HTR-8/SVneo (cell line): ENCODE measurements at regions not wholly inside any gene's neighbourhood (a gene's known extent, or its start where the extent isn't known, plus 50 kb on each side); places are given as distances from the start of the nearest gene placed in this dataset.

Experiments
- DNase-seq: peaks from one replicate; pipeline ENCODE4 v3.0.0; 2011; ENCODE audit warnings: low spot score, mixed read lengths; ENCODE audit not compliant: insufficient read length
- FAIRE-seq: peaks from 2 replicates; lab custom pipeline; 2011; peaks lifted over from hg19 to GRCh38; lab: Jason Lieb, UNC

DNA sequence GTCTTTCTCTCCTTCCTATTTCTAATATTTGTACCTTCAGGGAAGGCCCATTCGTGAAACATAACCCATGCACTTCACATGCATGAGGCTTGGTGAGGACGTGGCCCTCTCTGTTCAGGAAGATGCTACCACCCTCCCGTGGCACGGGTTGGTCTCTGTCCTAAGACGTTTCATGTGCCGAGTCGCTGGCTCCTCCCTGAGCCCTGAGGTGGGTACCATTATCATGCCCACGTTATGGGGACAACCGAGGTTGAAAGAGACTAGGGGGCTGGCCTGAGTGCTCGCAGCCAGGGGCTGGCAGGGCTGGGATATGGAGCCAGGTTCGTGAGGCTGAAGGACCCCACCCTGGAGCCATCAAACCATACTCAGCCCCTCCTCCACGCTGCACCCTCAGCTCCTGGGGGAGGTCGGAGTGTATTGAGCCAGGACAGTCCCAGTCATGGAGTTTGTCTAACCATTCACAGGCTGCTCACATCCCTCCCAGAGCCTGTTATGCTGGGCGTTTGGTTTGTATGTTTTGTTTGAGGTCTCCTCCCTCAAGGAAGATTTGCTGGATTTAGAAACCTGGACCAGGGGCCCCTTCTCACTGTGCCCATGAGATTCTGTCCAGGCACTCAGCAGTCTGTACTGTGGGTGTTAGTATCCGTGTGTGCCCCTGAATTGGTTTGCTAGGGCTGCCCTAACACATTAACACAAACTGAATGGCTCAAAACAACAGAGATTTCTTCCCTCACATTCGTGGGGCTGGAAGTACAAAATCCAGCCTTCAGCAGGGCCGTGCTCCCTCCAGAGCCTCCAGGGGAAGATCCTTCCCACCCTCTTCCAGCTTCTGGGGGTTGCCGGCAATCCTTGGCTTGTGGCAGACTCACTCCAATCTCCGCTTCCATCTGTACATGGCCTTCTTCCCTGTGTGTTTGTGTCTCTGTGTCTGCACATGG, 88.3 kb downstream of the ANKRD60 start:
- FAIRE-seq (no peak), DNase-seq (no peak)

- FAIRE-seq (no peak), DNase-seq (no peak)
Observed at GRCh38 chr20:58138395-58138794, 90.1 kb downstream of the ANKRD60 start.

GRCh38 chr20:58137651-58138265, 90.7 kb downstream of the ANKRD60 start:
- FAIRE-seq, result peak; percentile 97
- DNase-seq, result no peak

DNA sequence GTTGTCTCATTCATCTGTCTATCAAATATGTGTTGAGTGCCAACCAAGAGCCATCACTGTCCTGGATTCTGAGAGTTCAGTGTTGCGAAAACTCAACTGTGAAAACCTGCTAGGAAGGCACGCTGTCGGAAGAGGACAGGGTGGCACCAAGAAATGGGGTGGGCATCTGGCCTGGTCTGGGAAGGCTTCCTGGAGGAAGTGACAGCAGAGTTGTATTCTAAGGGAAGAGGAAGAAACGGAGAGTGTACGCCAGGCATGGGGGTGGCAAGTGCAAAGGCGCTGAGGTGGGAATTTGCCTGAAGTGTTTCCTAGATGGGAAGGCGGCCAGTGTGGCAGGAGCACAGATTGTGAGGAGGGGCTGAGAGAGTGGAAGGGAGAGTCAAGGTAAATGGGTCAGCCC, 91.2 kb downstream of the ANKRD60 start:
- DNase-seq (no peak), FAIRE-seq (no peak)

- no peak for DNase-seq
- FAIRE-seq, result no peak
Observed at GRCh38 chr20:58136149-58136484, 92.3 kb downstream of the ANKRD60 start.

- DNase-seq (no peak), FAIRE-seq (no peak)
Observed at GRCh38 chr20:58135441-58136148, 92.9 kb downstream of the ANKRD60 start.

GRCh38 chr20:58133020-58133808, 95.2 kb downstream of the ANKRD60 start:
- FAIRE-seq (no peak), DNase-seq (no peak)

- DNase-seq, result peak; percentile 95
- FAIRE-seq, result peak; percentile 98
Observed at GRCh38 chr20:58131551-58132142, 96.8 kb downstream of the ANKRD60 start.

DNA sequence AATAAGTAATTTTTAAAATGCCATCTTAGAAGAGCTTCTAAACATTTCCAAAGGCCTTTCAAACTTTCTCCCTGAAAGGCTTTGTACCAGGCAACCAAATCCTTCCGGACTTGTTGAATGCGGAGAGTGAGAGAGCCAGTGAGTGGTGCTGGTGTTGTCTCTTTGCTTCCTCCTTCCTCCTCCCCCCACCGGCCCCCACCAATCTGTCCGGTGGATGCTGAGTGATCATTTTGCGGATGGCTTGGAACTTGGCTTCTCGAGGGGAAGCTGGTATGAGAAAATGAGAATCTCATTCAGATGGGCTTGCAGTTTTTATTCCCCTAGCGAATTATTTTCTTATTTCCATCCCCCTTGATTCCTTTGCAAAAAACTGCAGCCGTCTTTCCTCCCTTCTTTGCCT, 97.3 kb downstream of the ANKRD60 start:
- peak; percentile 55 for FAIRE-seq
- DNase-seq, result no peak

DNA sequence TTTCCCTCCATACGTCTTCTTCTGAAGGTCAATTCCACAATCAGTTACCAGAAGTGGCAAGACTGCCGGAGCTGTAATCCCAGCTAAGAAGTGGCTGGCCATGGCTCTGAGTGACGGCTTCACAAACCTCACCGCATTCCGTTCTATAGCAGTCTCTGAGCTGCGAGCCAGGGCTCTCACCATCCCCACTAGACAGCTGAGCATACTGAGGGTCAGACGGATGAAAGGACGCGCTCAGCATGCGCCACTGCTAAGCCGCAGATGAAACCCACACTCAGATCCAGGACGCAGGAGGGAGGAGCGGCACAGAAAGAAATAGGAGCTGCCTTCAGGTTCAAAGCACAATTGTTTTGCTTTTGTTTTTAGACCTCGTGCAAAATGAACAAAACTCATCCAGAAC, 97.9 kb downstream of the ANKRD60 start:
- DNase-seq (no peak), FAIRE-seq (no peak)

- no peak for FAIRE-seq
- no peak for DNase-seq
Observed at GRCh38 chr20:58130156-58130555, 98.3 kb downstream of the ANKRD60 start.

DNA sequence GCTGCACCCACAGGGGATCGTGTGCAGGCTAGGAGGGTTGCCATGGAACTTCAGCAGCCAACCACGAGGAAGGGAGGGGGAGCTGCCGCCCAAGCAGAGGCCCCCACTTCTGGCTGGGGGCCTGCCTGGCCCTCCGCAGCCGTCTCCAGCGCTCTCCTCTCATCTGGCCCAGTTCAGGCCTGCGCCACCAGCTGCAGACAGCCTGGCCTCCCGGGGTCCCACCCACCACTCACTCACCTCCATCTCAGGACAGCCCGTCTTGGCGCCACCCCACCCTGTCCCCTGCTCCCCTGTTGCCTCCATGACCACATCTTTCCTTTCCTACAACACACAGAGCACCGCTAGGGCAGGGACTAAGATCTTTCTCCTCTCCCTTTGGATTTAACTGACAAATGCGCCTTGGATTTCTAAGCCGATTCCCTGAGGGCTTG, 98.7 kb downstream of the ANKRD60 start:
- no peak for DNase-seq
- FAIRE-seq, result no peak

DNA sequence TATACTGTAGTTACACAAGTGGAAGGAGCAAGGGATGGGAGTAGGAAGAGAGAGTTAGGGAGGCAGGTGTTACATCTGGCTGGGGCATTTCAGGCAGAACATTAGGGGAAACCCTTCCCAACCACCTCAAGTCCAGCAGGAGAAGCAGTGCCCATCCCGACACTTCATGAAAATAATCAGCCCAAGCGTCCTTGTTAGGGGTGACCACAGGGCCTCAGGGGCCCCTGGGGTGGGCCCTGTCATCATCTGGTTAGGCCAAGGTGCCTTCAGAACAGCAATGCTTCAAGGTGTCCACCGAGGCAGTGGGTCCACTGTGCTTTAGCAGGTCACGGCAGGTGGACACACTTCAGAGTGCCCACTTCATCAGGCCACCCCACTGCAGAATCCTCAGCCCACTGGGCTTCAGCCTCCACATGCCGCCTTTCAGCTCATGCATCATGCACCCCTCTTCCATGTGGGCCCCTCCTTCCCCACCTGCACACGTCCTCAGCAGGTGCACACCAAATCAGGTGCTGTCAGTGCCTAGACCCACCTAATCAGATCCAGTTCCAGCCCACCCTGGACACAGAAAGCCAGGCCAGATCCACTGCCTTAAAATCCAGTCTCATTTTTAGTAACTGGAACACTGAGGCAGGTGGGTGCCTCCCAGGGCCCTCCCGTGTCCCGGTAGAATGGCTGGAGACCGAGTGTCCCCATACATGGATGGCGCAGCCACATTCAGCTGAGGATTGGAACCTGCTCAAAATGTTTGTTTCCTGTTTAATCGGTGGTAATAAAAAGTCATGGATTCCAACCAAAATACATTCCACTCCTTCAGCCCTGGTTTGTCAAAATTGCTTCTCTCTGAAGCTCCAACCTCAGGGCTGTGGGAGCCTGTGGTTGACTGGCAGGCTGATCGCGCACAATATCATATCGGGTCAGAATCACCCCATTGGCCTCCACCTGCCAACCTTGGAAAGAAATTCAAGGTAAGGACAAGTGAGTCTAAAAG, 99.5 kb downstream of the ANKRD60 start:
- no peak for DNase-seq
- FAIRE-seq, result no peak

- DNase-seq (peak; percentile 96), FAIRE-seq (peak; percentile 99)
Observed at GRCh38 chr20:58127701-58128111, 100.7 kb downstream of the ANKRD60 start.

DNA sequence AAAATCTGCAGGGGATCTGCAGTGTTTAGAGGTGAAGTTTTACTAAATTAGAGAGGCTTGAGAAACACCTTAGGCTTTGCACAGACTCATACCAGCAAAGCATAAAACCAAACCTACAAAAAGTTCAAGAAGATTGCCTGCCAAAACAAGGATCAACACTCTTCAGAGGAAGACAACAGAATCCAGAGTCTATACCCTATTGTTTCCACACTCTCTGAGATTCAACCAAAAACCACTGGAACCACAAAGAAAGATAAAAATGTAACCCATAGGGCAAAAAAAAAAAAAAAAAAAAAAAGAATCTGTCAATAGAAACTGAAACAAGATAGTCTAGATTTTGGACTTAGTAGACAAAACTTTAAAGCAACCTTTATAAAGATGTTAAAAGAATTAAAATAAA, 102.7 kb downstream of the ANKRD60 start:
- DNase-seq (no peak), FAIRE-seq (peak; percentile 52)

- FAIRE-seq, result peak; percentile 95
- no peak for DNase-seq
Observed at GRCh38 chr20:58117944-58118343, 110.5 kb downstream of the ANKRD60 start.

DNA sequence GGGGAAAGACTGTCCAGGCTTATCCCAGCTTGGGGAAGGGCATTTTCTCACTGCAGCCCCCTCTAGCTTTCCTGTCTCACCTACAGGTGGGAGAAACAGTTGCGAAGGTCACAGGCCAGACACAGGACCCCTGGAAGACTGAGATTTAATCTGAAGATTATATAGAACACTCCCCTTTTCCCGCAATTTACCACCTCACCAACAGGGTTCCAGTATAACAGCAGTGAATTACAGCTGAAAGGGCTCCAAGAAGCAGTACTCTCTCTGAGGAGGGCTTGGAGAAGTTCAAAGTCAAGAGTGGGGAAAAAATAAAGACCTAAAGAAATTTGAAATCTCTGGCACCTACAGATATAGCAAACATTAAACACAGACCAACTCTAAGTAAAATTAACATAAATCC, 111.9 kb downstream of the ANKRD60 start:
- FAIRE-seq (peak; percentile 66), DNase-seq (no peak)

- FAIRE-seq, result no peak
- no peak for DNase-seq
Observed at GRCh38 chr20:58113716-58114115, 114.7 kb downstream of the ANKRD60 start.
